CMK (cell line): ENCODE measurements at regions not wholly inside any gene's neighbourhood (a gene's known extent, or its start where the extent isn't known, plus 50 kb on each side); places are given as distances from the start of the nearest gene placed in this dataset.

ENCODE experiments used
- DNase-seq: peaks from one replicate; pipeline ENCODE4 v3.0.0-alpha.2; 2010; ENCODE audit warnings: low read depth

DNA sequence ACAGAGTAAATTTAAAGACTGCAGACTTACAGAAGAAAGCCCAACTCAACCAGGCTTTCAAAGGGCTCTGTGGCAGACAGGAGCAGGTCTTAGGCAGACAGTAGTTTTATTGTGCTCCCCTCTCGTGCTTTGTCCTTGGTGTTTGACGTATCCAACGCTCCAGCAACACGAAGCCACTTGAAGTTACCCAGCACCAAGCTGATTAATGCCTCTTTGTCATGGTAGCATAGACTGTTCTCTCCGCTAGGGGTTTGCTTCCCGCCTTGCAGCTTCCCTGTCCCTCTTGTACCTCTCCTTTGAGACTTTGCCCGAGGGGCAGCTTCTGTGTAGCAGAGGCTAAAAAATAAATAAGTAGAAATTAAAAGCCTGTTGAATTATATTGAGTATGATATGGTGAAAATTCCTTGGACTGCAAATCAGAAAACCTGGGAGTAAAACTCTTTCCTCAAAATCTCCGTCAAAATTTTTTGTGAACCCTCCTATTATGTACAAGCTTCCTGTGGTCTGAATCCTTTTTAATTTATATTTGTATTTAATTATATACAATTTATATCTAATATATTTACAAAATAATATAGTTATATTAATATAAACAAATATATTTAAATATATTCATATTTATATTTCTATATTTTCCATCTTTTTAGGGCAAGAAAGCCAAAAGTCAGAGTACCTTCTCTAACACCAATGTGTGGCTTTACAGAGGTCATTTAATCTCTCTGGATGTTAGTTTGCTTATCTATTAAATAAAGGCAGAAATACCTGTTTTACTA lies 405.4 kb downstream of the DMAC1 start:
- DNase-seq: no peak

- DNase-seq: no peak
These were observed 407.4 kb downstream of the DMAC1 start for GRCh38 chr9:7392148-7392547.

DNA sequence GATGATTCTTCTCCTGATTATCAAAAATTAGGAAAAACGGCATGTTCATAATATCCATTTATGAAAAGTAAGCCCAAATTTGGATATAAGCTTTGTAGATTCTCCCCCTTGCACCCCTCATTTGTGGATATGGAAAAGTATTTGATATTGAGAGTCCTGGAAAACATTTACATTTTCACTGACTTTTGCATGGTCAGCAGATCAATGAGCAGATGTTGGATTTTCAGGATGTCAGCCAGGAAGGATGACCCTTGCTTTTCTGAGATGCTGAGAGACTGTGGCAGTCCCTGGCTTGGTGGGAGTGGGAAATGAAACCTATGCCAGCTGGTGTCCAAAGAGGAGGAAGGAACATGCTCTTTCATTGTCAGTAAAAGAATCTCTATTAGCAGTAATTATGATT lies 410.8 kb downstream of the DMAC1 start:
- no peak for DNase-seq

GRCh38 chr9:7387840-7388239 lies 411.7 kb downstream of the DMAC1 start:
- no peak for DNase-seq

- DNase-seq: no peak
These were observed 417.3 kb downstream of the DMAC1 start for GRCh38 chr9:7382304-7382703.

- no peak for DNase-seq
These were observed 422.1 kb downstream of the DMAC1 start for GRCh38 chr9:7377489-7377888.

DNA sequence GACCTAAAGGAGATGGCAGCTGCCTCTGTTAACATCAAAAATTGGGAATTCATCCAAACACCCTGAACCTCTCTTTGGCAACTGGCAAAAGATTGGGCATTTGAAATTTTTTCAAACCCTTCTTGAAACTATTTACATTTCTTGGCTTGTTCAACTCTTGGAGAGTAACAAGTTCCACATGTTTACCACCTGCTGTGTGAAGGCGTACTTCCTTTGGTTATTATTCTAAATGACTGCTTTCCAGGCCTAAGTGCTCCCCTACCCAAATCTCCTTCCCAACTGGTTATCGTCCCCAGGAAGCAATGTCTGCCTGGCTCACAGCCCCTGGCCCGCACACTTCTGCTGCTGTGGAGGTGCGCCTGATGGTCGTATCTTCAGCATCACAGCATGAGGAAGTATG lies 422.7 kb downstream of the DMAC1 start:
- DNase-seq: no peak

GRCh38 chr9:7376213-7376612 lies 423.4 kb downstream of the DMAC1 start:
- no peak for DNase-seq

GRCh38 chr9:7375013-7375511 lies 424.5 kb downstream of the DMAC1 start:
- no peak for DNase-seq

- DNase-seq: no peak
These were observed 428.6 kb downstream of the DMAC1 start for GRCh38 chr9:7370988-7371387.

DNA sequence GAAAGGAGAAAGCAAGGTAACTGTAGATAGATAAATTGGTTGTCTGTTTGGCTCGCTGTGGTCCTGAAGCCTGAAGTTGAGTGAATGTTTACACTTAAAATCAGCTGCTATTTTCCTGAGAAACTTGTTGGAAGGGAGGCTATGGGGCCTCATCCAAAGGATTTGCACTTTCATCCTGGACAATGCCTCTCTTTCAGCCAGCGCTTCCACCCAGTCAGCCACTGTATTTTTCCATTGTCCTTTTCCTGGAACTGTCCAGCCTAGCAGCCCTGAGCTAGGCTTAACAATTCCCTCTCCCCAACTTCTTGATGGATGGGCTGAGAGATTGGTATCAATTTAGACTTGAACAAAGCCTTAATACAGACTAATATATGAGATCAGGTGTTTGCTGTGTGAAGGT lies 429.2 kb downstream of the DMAC1 start:
- DNase-seq: no peak

DNA sequence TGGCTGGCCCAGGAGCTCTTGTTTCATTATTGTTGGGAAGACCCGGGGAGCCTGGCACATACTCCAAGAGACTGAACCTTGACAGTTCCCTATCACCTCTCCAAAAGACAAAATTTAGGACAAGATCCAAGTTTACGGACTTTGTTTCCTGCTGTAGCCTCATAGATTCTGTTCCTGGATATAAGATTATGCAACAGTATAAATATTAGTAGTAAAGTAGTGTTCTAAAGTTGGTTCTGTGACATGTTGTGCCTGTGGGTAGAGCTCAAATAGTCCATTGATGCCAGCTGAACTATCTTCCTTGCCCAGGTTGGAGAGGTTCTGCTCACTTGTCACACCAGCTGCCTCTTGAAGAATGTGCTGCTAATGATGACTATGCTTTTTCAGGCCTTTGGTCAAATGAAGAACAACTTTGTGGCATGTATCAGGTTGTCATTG lies 430.2 kb downstream of the DMAC1 start:
- no peak for DNase-seq

DNA sequence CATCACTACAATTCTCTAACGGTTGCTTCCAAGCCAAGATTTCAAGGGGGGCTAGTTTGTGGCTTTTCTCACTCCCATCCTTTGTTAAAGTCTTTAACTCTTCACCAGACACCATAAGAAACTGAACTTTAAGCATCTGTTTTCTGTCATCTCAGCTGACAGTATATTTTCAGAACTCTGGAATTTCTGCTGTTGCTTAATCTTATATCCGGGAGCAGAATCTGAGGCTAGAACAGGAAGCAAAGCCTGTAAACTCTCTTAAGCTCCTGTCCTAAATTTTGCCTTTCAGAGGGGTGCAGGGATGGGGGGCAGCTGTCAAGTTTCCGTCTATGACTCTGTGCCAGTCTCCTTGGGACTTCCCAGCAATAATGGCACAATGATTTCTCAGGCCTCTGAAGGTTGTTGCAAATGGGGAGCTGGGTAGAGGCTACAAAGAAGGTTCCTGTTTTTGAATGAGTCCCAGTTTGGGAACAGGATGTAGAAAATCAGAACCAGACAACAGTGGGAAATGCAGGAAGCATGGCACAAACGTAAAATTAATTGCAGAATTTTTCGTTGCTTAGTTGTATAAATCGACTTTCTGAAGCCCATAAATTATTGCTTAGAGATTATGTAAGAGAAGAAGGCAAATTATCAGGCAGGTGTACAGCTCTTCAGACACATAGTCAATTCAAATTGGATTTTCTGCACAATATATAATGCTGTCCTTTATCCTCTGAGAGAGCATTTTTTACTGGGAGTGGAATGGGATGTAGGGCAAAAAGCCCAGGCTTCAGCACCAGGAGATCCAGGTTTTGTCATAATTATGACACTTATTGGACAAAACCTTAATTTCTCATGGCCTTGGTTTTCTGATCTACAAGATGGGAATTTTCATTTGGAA lies 430.9 kb downstream of the DMAC1 start:
- no peak for DNase-seq

DNA sequence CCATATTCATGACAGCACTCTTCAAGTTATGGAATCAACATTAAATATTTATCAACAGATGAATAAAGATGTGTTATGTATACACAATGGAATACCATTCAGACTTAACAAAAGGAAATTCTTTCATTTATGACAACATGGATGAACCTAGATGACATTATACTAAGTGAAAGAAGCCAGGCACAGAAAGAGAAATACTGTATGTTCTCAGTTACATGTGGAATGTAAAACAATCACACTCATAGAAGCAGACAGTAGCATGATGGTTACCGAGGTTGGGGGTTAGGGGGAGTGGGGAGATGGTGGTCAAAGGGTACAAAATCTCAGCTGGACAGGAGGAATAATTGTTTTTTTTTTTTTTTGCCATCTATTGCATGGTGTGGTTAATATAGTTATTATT lies 431.9 kb downstream of the DMAC1 start:
- DNase-seq: no peak

DNA sequence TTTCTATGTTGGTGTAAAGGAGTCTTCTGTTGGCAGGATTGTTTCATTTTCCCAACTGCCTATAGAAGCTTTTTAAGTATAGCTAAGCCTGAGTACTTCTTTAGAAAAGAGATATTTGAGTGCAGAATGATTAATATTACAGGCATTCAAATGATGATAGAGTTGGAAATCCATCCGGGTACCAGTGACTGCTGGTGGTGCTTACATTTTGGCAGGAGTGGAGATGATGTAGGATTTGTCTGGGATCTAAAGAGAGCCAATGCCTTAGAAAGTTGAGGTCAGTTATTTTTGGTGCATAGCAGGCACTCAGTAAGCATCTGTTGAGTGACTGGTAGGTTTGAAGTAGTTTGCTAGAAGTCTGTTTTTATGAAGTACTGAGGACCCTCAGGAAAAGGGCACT lies 433.5 kb downstream of the DMAC1 start:
- no peak for DNase-seq

DNA sequence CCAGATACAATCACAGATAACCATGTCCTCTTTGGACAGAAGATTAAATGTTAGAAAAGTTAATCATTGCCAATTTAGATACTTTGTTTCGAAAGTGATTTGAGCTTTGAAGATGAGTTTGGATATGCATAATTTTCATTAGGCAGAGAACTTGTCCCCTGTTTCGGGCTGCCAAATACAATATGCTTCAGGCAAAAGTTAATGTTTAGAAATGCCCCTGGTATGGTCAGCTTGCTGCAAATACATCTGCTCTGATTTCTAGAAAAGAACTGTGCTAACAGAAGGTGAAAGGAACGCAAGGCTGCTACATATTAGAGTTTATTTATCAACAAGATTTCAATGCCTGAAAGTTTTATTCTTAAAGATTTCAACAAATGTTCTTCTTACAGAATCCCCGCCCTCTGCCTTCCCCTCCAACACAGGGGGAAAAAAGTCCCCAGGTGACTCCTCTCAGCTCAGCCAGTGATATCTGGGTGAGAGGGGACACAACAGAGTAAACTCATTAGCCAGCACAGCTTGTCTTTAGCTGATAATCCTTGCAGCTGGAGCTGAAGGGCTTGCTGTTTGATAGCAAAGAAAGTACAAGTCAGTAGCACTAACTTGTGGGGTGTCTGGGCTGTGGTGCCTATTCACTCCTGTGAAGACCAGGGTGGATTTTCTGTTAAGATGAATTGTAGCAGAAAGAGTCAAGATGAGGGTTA lies 435.7 kb downstream of the DMAC1 start:
- DNase-seq: no peak

DNA sequence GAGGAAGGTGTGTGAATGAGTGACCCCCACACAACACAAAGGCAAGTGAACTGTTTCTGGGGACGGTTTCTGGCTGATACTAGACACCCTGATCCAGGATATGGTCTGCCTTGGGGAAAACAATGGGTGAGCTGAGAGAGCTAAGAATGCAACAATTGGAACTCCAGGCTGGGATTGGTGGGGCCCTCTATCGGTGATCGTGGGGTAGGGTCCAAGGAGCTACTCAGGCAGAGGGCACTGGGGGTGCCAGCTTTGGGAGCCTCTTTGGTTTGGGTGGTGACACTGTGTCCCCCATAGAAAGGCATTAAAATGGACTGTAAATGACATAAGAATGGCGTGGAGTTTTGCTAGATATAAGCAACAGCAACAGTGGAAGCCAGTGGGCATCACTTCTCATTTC lies 439.1 kb downstream of the DMAC1 start:
- no peak for DNase-seq

DNA sequence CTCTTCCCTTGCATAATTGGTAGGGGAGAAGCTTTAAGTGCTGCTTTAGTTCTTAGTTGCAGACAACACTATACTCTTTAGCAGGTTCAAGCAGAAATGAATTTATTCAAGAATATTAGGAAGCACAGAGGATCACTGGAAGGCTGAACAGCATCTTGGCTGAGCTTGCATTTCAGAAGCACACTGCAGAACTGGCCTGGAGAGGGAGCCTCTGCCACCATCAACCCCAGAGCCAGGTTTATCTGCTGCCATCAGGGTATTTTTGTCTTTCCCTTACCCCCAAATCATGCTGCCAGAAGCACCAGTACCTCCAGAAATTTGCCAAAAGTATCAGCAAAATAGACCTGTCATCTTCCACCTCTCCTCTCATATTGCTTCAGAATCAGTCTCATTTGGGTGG lies 440.7 kb downstream of the DMAC1 start:
- no peak for DNase-seq

DNA sequence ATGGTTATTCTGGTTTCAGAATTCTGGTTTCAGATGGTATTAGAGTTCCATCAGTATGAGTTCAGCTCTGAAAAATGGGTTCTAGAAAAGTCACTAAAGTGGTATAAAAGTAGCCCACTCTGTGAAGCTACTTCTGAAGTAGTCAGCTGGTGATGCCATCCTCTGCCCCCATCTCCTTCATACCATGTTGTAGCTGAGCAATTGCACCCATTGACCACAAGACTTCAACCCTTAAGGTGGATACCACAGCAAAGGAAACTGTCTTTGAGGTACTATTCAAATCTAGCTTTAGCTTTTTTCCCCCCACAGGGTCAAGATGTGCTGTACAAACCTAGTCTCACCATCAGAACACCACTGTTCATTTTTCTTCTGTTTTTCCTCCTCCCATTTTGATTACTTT lies 444.9 kb downstream of the DMAC1 start:
- DNase-seq: no peak

GRCh38 chr9:7348692-7349091 lies 450.9 kb downstream of the DMAC1 start:
- no peak for DNase-seq

DNA sequence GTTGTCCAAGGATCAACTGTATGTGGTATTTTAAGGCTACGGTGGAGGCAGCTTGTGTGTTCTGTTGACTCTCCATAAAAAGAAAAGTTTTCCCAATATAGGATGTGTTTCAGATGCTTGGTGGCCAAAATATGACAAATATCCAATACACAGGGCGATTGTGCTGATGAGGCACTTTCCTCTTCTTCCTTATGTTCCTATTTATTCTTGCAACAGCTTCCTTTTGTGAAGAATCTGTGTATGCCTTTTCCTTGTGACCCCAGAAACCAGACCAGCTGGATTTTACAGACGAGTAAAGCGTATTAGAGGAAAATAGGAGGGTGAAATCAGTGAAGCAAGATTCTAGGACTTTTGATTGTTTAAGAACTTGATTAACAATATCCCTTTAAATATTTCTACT lies 452.0 kb downstream of the DMAC1 start:
- no peak for DNase-seq

- no peak for DNase-seq
These were observed 453.4 kb downstream of the DMAC1 start for GRCh38 chr9:7346144-7346543.

DNA sequence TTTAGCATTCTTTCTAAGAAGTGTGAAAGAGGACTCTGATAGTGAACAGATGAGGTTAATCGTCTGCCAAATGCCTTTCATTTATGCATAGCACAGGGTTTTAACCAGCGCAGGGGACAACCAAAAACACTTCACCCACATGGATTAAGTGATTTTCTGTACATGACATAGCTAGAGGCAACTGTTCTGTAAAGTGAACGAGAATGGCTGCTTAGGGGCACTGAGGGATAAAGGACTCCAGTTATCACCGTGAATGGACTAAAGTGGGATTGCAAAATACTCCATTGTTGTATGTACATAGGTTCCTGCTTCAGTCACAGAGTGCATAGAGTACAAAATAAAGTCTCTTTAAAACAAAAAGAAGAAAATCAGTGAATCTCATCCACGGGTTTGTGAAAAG lies 456.8 kb downstream of the DMAC1 start:
- DNase-seq: no peak
